ENCODE measurements at regions not wholly inside any gene's neighbourhood (a gene's known extent, or its start where the extent isn't known, plus 50 kb on each side); places are given as distances from the start of the nearest gene placed in this dataset.

DNA sequence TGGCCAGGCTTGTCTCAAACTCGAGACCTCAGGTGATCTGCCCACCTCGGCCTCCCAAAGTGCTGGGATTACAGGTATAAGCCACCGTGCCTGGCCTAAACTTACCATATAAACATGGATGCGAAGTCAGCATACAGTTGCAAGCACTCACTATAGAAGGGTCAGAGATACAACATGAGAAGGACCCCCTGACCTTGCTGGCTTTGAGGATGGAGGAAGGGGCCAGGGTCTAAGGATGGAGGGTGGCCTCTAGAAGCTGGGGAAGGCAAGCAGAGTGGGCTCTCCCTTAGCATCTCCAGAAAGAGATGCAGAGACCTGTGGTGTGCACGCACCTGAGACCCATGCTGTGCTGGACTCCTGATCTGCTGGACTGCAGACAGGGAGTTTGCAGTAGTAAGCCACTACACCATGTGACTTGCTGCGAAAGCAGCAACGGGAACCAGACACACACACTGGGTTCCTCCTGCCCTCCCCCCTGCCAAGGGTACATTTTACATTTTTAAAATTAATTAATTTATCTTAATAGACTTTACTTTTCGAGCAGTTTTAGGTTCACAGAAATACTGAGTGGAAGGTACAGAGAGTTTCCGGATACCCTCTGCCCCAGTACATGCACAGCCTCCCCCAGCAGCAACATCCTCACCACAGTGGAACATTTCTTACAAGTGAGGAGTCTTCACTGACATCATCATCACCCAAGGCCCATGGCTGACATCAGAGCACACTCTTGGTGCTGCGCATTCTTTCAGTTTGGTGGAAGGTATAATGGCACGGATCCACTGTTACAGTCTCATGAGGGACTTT lies 170.1 kb upstream of the B3GAT1 start:
- TF ChIP-seq, protein P1, sequence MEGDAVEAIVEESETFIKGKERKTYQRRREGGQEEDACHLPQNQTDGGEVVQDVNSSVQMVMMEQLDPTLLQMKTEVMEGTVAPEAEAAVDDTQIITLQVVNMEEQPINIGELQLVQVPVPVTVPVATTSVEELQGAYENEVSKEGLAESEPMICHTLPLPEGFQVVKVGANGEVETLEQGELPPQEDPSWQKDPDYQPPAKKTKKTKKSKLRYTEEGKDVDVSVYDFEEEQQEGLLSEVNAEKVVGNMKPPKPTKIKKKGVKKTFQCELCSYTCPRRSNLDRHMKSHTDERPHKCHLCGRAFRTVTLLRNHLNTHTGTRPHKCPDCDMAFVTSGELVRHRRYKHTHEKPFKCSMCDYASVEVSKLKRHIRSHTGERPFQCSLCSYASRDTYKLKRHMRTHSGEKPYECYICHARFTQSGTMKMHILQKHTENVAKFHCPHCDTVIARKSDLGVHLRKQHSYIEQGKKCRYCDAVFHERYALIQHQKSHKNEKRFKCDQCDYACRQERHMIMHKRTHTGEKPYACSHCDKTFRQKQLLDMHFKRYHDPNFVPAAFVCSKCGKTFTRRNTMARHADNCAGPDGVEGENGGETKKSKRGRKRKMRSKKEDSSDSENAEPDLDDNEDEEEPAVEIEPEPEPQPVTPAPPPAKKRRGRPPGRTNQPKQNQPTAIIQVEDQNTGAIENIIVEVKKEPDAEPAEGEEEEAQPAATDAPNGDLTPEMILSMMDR (conservative IDR thresholded peaks at IDR 0.05 in 1 of 2, IDR thresholded peaks at IDR 0.05 in 1 of 2; ENCODE audit: low read depth in 1 of 2, low read length in 2 of 2): no peak
- TF ChIP-seq EZH2 (IDR thresholded peaks at IDR 0.05; ENCODE audit: low read length, missing control alignments): no peak
